ENCODE measurements at regions not wholly inside any gene's neighbourhood (a gene's known extent, or its start where the extent isn't known, plus 50 kb on each side); places are given as distances from the start of the nearest gene placed in this dataset.
"Not testable (repeated sequence)": the region's sequence is repeated elsewhere in the genome, so short reads cannot be mapped to it uniquely, and the experiment has no call there.

DNA sequence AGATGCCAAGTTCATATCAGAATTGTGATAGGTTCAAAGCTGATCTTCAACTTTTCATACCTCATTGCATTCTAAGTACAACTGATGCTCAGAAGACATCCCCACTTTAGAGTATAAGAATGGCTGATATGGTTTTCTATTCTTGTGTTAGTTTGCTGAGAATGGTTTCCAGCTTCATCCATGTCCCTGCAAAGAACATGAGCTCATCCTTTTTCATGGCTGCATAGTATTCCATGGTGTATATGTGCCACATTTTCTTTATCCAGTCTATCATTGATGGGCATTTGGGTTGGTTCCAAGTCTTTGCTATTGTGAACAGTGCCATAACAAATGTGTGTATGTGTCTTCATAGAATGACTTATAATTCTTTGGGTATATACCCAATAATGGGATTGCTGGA is 184.5 kb upstream of the RBM19 start:
- ATAC-seq = not testable (repeated sequence)

DNA sequence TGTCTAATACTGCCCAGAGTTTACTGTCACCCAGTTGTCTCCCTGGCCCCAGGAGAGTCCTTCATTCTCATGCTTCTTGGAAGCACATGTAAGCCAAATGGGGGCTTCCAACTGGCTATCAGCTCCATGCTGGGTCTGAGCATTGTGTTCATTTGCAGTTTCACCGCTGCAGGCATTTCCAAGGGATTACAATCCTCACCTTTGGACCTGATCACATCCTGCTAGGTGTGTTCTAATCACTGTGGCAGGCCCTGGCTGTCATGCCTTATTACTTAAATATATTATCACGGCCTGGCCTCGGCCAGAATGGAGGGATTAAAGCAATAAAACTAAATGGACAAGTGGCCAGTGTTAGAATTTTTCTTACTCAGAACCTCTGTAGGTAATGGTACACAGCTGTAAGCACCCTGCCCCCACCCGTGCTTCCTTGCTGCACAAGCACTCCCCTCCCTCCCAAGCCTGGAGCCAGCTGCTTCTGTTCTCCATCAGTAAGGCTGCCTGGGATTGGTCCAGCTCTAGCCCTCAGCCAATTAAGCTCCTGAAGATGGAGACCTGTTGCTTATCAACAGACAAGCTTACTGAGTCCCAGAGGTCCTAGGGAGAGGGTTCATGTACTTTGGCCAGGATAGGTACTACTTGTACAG is 175.9 kb upstream of the RBM19 start:
- Histone ChIP-seq H3K9me3 (ENCODE audit: control insufficient read depth in 2 of 3, low read length in 3 of 3) (no peaks in the 10 kb centered on the region), H3K27me3 (ENCODE audit: control insufficient read depth in 2 of 2, insufficient read depth in 2 of 2, low read length in 2 of 2) (no peaks in the 10 kb centered on the region), H3K4me1 (ENCODE audit: control insufficient read depth in 2 of 2, insufficient read depth in 2 of 2, low read length in 2 of 2) (no peaks in the 10 kb centered on the region), H3K36me3 (ENCODE audit: control insufficient read depth in 2 of 3, insufficient read depth in 3 of 3, low read length in 3 of 3) (no peaks in the 10 kb centered on the region), H3K4me3 (ENCODE audit: low read length) (no peak overlapping the region), H3K27ac (ENCODE audit: low read depth, low read length) (no peak overlapping the region)
- ATAC-seq (no peak), DNase-seq (no peak)
- Mint-ChIP-seq H3K36me3 (no peaks in the 10 kb centered on the region), H3K9me3 (peaks cover 0 to 4% (median 0%) of the 10 kb centered on the region in 11 donors), H3K4me1 (no peaks in the 10 kb centered on the region), H3K4me3 (no peak overlapping the region), H3K27ac (no peak overlapping the region), H3K27me3 (peaks cover 0 to 13% (median 0%) of the 10 kb centered on the region in 5 donors)
- CTCF ChIA-PET = no interaction called here
- POLR2A ChIA-PET = no interaction called here
- intact Hi-C loops (cut with micrococcal nuclease) = no loop called here

More for the DNA sequence above, 184.5 kb upstream of the RBM19 start:
- DNase-seq; H3K9me3 Mint-ChIP-seq; H3K27me3 ChIP-seq (ENCODE audit: control insufficient read depth in 2 of 2, insufficient read depth in 2 of 2, low read length in 2 of 2); H3K36me3 ChIP-seq (ENCODE audit: control insufficient read depth in 2 of 3, insufficient read depth in 3 of 3, low read length in 3 of 3); H3K27ac Mint-ChIP-seq; H3K4me1 Mint-ChIP-seq; H3K9me3 ChIP-seq (ENCODE audit: control insufficient read depth in 2 of 3, low read length in 3 of 3); H3K4me1 ChIP-seq (ENCODE audit: control insufficient read depth in 2 of 2, insufficient read depth in 2 of 2, low read length in 2 of 2); intact Hi-C loops (cut with micrococcal nuclease); H3K27ac ChIP-seq (ENCODE audit: low read depth, low read length); CTCF ChIA-PET; H3K4me3 Mint-ChIP-seq; POLR2A ChIA-PET; H3K36me3 Mint-ChIP-seq; H3K4me3 ChIP-seq (ENCODE audit: low read length): not testable (repeated sequence)
- peaks cover 0 to 15% (median 0%) of the 10 kb centered on the region in 5 donors for H3K27me3 Mint-ChIP-seq

DNA sequence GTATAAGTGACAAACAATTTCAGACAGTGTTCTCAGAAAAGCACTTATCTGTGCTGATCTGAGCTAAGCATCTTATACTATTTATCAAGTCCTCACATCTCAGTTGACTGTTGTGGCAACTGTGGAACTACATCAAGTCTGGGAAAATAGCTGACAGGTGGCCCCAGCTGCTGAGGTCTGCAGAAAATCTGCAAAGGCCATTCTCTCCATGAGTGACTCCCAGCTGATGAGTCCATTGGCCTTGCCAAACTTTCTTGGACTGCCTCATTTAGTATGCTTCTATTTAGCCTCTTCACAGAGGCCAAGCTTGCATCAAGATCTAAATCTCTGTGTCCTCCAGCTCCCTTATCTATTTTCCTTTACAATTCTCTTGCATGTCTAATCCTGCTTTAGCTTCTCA is 174.5 kb upstream of the RBM19 start:
- H3K27ac Mint-ChIP-seq = no peak overlapping the region
- H3K27ac ChIP-seq (ENCODE audit: low read depth, low read length) = no peak overlapping the region
- H3K9me3 ChIP-seq (ENCODE audit: control insufficient read depth in 2 of 3, low read length in 3 of 3) = no peaks in the 10 kb centered on the region
- ATAC-seq (no peak), DNase-seq (no peak)
- no peaks in the 10 kb centered on the region for H3K27me3 ChIP-seq (ENCODE audit: control insufficient read depth in 2 of 2, insufficient read depth in 2 of 2, low read length in 2 of 2)
- POLR2A ChIA-PET = no interaction called here
- H3K9me3 Mint-ChIP-seq = peaks cover 0 to 4% (median 0%) of the 10 kb centered on the region in 11 donors
- H3K4me3 Mint-ChIP-seq = no peak overlapping the region
- H3K4me1 ChIP-seq (ENCODE audit: control insufficient read depth in 2 of 2, insufficient read depth in 2 of 2, low read length in 2 of 2) = no peaks in the 10 kb centered on the region
- no peaks in the 10 kb centered on the region for H3K36me3 ChIP-seq (ENCODE audit: control insufficient read depth in 2 of 3, insufficient read depth in 3 of 3, low read length in 3 of 3)
- H3K4me1 Mint-ChIP-seq = no peaks in the 10 kb centered on the region
- no peaks in the 10 kb centered on the region for H3K36me3 Mint-ChIP-seq
- peaks cover 0 to 6% (median 0%) of the 10 kb centered on the region in 5 donors for H3K27me3 Mint-ChIP-seq
- no peak overlapping the region for H3K4me3 ChIP-seq (ENCODE audit: low read length)
- CTCF ChIA-PET = no interaction called here
- intact Hi-C loops (cut with micrococcal nuclease) = no loop called here

DNA sequence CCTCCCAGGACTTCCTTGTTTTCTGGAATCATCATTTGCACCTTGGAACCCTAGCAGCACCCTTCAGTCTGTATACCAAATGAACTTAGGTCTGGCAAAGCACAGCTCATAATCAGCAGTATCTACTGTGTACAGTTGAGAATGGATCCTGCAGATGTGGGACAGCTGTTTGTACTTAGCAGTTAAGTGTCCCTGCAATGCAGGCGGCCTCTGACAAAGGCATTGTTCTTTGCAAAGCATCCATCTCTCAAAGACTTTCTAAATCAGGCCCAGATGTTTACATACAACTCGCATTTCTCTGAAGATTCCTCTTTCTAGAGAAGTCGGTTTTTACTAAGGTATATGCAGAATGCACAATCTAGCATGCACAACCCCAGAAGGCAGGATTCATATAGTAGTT is 170.5 kb upstream of the RBM19 start:
- DNase-seq (no peak), ATAC-seq (no peak)
- Histone ChIP-seq H3K36me3 (ENCODE audit: control insufficient read depth in 2 of 3, insufficient read depth in 3 of 3, low read length in 3 of 3) (no peaks in the 10 kb centered on the region), H3K27me3 (ENCODE audit: control insufficient read depth in 2 of 2, insufficient read depth in 2 of 2, low read length in 2 of 2) (no peaks in the 10 kb centered on the region), H3K9me3 (ENCODE audit: control insufficient read depth in 2 of 3, low read length in 3 of 3) (no peaks in the 10 kb centered on the region), H3K4me1 (ENCODE audit: control insufficient read depth in 2 of 2, insufficient read depth in 2 of 2, low read length in 2 of 2) (no peaks in the 10 kb centered on the region), H3K27ac (ENCODE audit: low read depth, low read length) (no peak overlapping the region), H3K4me3 (ENCODE audit: low read length) (no peak overlapping the region)
- H3K9me3 Mint-ChIP-seq = peaks cover 0 to 2% (median 0%) of the 10 kb centered on the region in 11 donors
- H3K4me1 Mint-ChIP-seq = no peaks in the 10 kb centered on the region
- ChIA-PET CTCF (no interaction called here), POLR2A (no interaction called here)
- no peak overlapping the region for H3K27ac Mint-ChIP-seq
- H3K36me3 Mint-ChIP-seq = no peaks in the 10 kb centered on the region
- peaks cover 0 to 20% (median 4%) of the 10 kb centered on the region in 5 donors for H3K27me3 Mint-ChIP-seq
- intact Hi-C loops (cut with micrococcal nuclease) = no loop called here
- H3K4me3 Mint-ChIP-seq = no peak overlapping the region

DNA sequence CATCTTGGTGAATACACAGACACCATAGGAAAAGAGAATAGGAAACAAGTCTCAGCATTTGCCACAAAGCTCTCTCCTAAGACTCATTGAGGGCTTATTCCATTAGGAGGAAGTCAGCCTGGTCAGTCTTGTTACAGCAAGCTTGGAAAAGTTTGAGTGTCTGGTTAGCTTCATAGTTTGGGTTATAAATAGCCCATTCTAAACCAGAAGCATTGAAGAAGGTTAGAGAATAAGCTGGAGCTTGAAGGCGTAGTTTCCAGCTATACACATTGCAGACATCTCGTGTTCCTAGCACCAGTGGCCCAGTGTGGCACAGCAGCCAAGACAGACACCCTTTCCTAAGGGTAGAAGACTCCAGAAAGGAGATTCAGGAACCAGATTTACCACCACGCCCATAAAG is 168.8 kb upstream of the RBM19 start:
- Mint-ChIP-seq H3K27me3 (peaks cover 0 to 20% (median 4%) of the 10 kb centered on the region in 5 donors), H3K27ac (no peak overlapping the region), H3K4me3 (no peak overlapping the region), H3K4me1 (no peaks in the 10 kb centered on the region), H3K36me3 (no peaks in the 10 kb centered on the region), H3K9me3 (peaks cover 0 to 7% (median 0%) of the 10 kb centered on the region in 11 donors)
- DNase-seq = no peak
- Histone ChIP-seq H3K4me1 (ENCODE audit: control insufficient read depth in 2 of 2, insufficient read depth in 2 of 2, low read length in 2 of 2) (no peaks in the 10 kb centered on the region), H3K4me3 (ENCODE audit: low read length) (no peak overlapping the region), H3K27ac (ENCODE audit: low read depth, low read length) (no peak overlapping the region), H3K36me3 (ENCODE audit: control insufficient read depth in 2 of 3, insufficient read depth in 3 of 3, low read length in 3 of 3) (no peaks in the 10 kb centered on the region), H3K9me3 (ENCODE audit: control insufficient read depth in 2 of 3, low read length in 3 of 3) (no peaks in the 10 kb centered on the region), H3K27me3 (ENCODE audit: control insufficient read depth in 2 of 2, insufficient read depth in 2 of 2, low read length in 2 of 2) (no peaks in the 10 kb centered on the region)
- intact Hi-C loops (cut with micrococcal nuclease) = no loop called here
- no peak for ATAC-seq
- POLR2A ChIA-PET = no interaction called here
- CTCF ChIA-PET = no interaction called here

DNA sequence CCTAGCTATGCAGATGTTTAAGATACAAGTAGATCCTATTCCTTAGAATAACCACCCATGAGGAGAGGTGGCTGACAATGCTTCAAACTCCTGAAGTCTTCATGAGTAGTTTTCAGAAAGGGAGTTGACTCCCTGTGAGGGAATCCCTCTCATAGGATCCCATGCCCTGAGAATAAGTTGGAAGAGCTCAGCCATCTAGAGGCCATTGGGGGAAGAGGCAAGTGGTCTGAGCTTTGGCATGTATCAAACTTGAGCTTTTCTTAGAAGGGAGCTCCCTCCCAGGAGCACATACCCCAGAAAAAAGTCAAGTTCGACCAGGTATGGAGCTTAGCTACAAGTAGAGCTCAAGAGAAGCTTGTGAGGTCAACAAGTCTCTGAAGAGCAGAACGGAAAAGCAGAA is 165.7 kb upstream of the RBM19 start:
- no peak overlapping the region for H3K4me3 Mint-ChIP-seq

DNA sequence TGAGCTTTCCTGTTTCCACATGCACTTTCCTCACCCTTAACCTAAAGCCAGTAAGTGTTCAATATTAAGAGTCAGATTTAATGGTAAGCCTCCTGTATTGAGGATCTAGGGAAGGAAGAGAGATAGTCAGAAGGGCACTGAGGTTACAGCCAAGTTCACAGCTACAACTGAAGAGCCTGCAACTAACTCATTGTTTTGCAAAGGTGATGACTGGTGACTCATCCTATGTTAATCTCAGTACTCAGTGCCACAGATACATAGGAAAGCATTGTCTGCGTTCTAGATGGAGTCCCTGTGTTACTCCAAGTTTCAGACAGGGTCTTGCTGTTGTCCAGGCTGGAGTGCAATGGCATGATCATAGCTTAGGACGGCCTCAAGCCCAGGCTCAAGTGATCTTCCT is 157.0 kb upstream of the RBM19 start:
- Mint-ChIP-seq H3K4me3 (no peak overlapping the region), H3K36me3 (no peaks in the 10 kb centered on the region), H3K27ac (no peak overlapping the region), H3K27me3 (peaks cover 0 to 8% (median 0%) of the 10 kb centered on the region in 5 donors), H3K4me1 (no peaks in the 10 kb centered on the region), H3K9me3 (peaks cover 0 to 8% (median 0%) of the 10 kb centered on the region in 11 donors)
- no peaks in the 10 kb centered on the region for H3K9me3 ChIP-seq (ENCODE audit: control insufficient read depth in 2 of 3, low read length in 3 of 3)
- no peak overlapping the region for H3K27ac ChIP-seq (ENCODE audit: low read depth, low read length)
- POLR2A ChIA-PET = no interaction called here
- CTCF ChIA-PET = no interaction called here
- H3K4me3 ChIP-seq (ENCODE audit: low read length) = no peak overlapping the region
- H3K4me1 ChIP-seq (ENCODE audit: control insufficient read depth in 2 of 2, insufficient read depth in 2 of 2, low read length in 2 of 2) = no peaks in the 10 kb centered on the region
- DNase-seq (no peak), ATAC-seq (no peak)
- no peaks in the 10 kb centered on the region for H3K27me3 ChIP-seq (ENCODE audit: control insufficient read depth in 2 of 2, insufficient read depth in 2 of 2, low read length in 2 of 2)
- no peaks in the 10 kb centered on the region for H3K36me3 ChIP-seq (ENCODE audit: control insufficient read depth in 2 of 3, insufficient read depth in 3 of 3, low read length in 3 of 3)
- intact Hi-C loops (cut with micrococcal nuclease) = no loop called here

More for the DNA sequence above, 165.7 kb upstream of the RBM19 start:
- CTCF ChIA-PET = interaction anchor here (0.7 kb wide), 1 partner anchor 12 kb away, joined by 3 read pairs; no protein-coding TSS in a partner anchor
- H3K4me1 Mint-ChIP-seq = no peaks in the 10 kb centered on the region
- no peaks in the 10 kb centered on the region for H3K27me3 ChIP-seq (ENCODE audit: control insufficient read depth in 2 of 2, insufficient read depth in 2 of 2, low read length in 2 of 2)
- peaks cover 0 to 12% (median 0%) of the 10 kb centered on the region in 11 donors for H3K9me3 Mint-ChIP-seq
- no peaks in the 10 kb centered on the region for H3K36me3 ChIP-seq (ENCODE audit: control insufficient read depth in 2 of 3, insufficient read depth in 3 of 3, low read length in 3 of 3)
- H3K27me3 Mint-ChIP-seq = peaks cover 0 to 35% (median 4%) of the 10 kb centered on the region in 5 donors
- DNase-seq (no peak), ATAC-seq (no peak)
- POLR2A ChIA-PET = no interaction called here
- intact Hi-C loops (cut with micrococcal nuclease) = no loop called here
- H3K4me1 ChIP-seq (ENCODE audit: control insufficient read depth in 2 of 2, insufficient read depth in 2 of 2, low read length in 2 of 2) = no peaks in the 10 kb centered on the region
- H3K4me3 ChIP-seq (ENCODE audit: low read length) = no peak overlapping the region
- no peaks in the 10 kb centered on the region for H3K9me3 ChIP-seq (ENCODE audit: control insufficient read depth in 2 of 3, low read length in 3 of 3)
- H3K36me3 Mint-ChIP-seq = no peaks in the 10 kb centered on the region
- H3K27ac Mint-ChIP-seq = no peak overlapping the region
- H3K27ac ChIP-seq (ENCODE audit: low read depth, low read length) = no peak overlapping the region

Measured in naive thymus-derived CD4-positive, alpha-beta T cell (primary cell).